Activated CD4-positive, alpha-beta T cell treated with anti-CD3 and anti-CD28 coated beads, Interleukin-2, Interleukin-6, amounts not matched to agents 100 ng/mL and 50 ng/mL, durations not matched to agents 16 hours and 8 hours (primary cell): ENCODE measurements at regions not wholly inside any gene's neighbourhood (a gene's known extent, or its start where the extent isn't known, plus 50 kb on each side); places are given as distances from the start of the nearest gene placed in this dataset.
"Not testable (repeated sequence)": the region's sequence is repeated elsewhere in the genome, so short reads cannot be mapped to it uniquely, and the experiment has no call there.

ENCODE experiments used
- DNase-seq: peaks from one replicate; pipeline ENCODE4 v3.0.0-alpha.2; 2020

DNA sequence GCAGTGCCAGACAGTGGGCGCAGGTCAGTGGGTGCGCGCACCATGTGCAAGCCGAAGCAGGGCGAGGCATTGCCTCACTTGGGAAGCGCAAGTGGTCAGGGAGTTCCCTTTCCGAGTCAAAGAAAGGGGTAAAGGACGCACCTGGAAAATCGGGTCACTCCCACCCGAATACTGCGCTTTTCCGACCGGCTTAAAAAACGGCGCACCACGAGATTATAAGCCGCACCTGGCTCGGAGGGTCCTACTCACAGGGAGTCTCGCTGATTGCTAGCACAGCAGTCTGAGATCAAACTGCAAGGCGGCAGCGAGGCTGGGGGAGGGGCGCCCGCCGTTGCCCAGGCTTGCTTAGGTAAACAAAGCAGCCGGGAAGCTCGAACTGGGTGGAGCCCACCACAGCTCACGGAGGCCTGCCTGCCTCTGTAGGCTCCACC, 77.9 kb downstream of the NR4A2 start:
- DNase-seq, result not testable (repeated sequence)

DNA sequence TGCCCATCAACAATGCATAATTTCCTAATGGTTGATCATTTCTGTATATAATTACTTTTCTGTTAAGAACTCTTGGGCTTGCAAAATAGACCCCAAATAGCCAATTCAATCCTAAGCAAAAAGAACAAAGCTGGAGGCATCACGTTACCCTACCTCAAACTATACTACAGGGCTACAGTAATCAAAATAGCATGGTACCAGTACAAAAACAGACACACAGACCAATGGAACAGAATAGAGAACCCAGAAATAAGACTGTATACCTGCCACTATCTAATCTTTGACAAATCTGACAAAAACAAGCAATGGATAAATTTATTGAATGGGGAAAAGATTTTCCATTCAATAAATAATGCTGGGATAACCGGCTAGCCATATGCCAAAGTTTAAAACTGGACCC, 78.8 kb downstream of the NR4A2 start:
- DNase-seq, result no peak

GRCh38 chr2:156242874-156243273, 89.6 kb downstream of the NR4A2 start:
- no peak for DNase-seq

DNA sequence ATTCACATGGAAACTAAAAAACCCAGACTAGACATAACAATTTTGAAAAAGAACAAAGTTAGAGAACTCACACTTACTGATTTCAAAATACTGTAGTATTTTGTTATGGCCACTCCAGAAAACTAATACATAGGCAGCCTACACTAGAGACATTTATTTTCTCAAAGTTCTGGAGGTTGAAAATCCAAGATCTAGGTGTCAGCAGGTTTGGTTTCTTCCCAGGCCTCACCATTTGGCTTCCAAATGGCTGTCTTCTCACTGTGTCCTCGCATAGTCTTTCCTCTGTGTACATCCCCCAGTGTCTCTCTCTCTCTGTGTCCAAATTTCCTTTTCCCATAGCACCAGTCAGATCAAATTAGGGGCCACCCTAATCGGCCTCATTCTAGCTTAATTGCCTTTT, 95.0 kb downstream of the NR4A2 start:
- no peak for DNase-seq

- DNase-seq, result no peak
Measured at GRCh38 chr2:156229724-156230362, 102.7 kb downstream of the NR4A2 start.

DNA sequence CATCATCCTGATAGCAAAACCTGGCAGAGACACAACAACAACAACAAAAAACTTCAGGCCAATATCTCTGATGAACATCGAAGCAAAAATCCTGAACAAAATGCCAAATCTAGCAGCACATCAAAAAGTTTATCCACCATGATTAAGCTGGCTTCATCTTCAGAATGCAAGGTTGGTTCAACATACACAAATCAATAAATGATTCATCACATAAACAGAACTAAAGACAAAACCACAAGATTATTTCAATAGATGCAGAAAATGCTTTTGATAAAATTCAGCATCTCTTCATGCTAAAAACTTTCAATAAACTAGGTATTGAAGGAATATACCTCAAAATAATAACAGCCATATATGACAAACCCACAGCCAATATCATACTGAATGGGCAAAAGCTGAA, 109.2 kb downstream of the NR4A2 start:
- not testable (repeated sequence) for DNase-seq

GRCh38 chr2:156221703-156222102, 110.8 kb downstream of the NR4A2 start:
- DNase-seq, result no peak

DNA sequence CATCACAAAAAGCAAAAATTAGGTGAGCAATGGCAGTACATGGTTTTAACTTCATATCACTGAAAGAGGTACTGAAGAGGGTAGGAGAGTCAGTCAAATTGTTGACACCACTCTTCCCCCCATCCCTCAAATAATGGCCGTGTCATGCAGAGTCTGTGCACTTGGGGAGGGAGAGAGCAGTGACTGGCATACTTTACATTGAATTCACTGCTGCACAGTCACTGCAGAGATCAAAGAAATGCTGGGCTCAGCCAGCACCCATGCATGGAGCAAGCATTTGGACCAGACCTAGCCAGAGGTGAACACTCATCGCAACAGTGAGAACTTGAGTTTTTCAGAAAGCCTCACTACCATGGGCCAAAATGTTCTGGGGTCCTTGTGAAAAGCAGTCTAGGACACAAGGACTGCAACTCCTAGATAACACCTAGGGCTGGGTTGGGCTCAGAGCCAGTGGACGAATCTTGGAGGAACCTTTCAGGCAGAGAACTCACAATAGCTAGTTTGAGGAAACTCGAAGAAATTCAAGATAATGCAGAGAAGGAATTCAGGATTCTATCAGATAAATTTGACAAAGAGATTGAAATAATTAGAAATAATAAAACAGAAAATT, 112.9 kb downstream of the NR4A2 start:
- DNase-seq, result no peak

DNA sequence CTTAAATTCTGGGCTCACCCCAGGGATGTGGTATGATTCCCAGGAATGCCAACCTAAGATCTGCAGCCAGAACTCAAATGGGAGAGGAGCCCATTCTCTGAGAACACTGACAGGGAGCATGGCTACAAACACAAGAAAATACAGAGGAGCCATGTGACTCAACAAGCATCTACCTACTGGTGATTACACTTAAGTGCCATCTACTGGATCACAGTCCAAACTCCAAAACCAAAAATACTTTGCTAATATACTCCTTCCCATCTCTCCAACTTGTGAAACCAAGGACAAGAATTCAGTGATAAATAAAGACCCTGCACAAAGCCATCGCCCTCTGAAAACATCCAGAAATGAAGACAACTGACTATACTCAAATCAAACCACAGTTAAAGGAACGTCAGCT, 116.9 kb downstream of the NR4A2 start:
- no peak for DNase-seq

GRCh38 chr2:156211318-156211717, 121.2 kb downstream of the NR4A2 start:
- no peak for DNase-seq

GRCh38 chr2:156206355-156206754, 126.2 kb downstream of the NR4A2 start:
- no peak for DNase-seq

- DNase-seq, result no peak
Measured at GRCh38 chr2:156199588-156199987, 132.9 kb downstream of the NR4A2 start.

DNA sequence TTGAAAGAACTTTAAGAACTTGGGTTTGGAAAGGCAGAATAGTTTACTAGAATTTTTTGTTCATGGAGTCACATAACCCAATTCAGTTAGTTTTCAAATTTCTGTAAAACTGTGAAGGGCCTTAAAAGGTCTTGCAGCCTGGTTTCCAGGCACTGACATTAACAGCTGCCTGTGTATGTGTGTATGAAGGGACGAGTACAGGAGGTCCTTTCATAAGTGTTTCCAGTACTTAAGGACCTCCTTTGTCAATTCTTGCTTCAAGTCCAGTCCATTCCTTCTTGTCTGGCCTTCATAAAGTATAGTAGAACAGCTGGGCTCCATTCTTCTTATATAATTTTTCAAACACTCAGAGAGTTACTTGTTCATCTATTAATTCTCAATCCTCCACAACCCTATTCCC, 136.5 kb downstream of the NR4A2 start:
- DNase-seq, result no peak

- no peak for DNase-seq
Measured at GRCh38 chr2:156192468-156192867, 140.1 kb downstream of the NR4A2 start.

GRCh38 chr2:156191527-156191926, 141.0 kb downstream of the NR4A2 start:
- DNase-seq, result no peak

DNA sequence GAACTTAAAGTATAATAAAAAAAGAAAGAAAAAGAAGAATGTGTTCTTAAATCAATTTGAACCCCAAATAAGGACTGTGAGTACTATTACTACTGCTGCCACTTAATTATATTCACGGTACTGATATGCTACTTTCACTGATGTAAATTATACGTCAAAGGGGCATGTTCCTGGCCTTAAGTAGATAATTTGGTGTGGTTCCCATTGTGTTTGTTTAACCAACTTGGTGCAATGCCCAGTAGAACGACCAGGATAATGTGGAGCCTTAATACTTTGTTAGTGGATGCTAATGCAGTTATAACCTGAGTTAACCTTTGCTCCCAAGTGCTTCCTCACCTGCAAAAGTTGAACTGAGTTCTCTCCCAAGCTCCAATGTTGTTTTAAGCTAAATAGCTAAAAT, 142.0 kb downstream of the NR4A2 start:
- no peak for DNase-seq

- no peak for DNase-seq
Measured at GRCh38 chr2:156189584-156189983, 142.9 kb downstream of the NR4A2 start.

DNA sequence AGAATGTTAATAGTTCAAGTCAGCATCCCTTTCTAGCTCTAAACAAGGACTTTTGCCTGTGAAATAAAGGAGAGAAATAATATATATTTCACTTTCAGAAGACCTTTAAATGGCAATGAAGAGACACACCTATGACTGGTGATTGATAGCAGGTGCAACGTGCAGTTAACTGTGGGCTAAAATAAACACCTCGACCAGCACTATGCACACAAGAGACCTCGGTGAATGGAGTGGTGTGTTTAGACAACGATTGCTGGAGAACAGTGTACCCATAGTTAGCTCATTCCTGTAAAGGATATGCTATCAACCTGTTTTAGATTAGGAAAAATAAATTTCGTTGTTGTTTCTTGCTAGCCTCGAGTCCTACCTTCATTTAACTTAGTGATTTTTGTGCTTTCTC, 143.4 kb downstream of the NR4A2 start:
- no peak for DNase-seq

GRCh38 chr2:156182132-156182531, 150.4 kb downstream of the NR4A2 start:
- DNase-seq, result no peak

DNA sequence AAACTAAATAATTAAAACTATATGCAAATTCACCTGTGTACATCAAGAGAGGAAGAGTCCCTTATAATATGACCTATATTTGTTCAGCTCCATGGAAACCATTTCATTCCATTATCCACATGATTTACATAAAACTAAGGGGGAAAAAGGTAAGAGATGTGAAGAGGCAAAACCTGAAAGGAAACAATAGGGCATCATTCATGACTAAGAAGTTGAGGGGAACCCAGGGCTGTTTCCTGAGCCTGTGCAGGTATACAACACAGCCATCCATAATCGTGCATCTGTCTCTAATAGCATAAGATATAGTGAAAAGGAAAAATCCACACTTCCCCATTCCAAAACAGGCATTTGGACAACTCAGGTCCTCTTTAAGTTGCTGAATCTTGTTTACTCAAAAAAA, 151.3 kb downstream of the NR4A2 start:
- no peak for DNase-seq

DNA sequence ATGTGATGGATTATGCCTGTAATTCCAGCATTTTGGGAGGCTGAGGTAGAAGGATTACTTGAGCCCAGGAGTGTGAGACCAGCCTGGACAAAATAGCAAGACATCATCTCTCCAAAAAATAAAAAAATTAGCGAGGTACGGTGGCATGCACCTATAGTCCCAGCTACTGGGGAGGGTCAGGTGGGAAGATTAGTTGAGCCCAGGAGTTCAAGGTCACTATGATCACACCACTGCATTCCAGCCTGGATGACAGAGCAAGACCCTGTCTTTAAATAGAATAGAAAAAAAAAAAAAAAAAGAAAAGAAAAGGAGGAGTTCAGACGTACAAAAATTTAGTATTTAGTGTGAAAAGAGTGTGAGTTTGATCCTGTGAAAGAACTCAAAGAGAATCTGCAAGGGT, 154.9 kb downstream of the NR4A2 start:
- no peak for DNase-seq

DNA sequence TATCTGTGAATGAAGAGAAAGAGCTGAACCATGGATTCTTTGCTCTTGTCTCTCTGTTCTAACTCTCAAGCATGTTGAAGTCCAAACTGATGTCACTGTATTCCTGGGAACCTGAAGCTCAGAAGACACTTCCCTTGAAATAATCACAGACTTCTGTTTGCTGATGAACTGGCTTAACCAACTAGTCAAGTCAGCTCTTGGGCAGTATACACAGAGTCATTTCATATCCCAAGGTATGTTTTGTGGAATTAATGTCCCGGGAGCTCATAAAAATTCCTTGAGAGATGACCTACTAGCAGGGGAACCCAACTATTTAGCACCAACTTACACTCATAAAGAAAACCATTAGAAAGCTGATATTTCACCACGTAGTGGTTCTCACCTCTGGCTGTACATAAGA, 156.6 kb downstream of the NR4A2 start:
- DNase-seq, result no peak

DNA sequence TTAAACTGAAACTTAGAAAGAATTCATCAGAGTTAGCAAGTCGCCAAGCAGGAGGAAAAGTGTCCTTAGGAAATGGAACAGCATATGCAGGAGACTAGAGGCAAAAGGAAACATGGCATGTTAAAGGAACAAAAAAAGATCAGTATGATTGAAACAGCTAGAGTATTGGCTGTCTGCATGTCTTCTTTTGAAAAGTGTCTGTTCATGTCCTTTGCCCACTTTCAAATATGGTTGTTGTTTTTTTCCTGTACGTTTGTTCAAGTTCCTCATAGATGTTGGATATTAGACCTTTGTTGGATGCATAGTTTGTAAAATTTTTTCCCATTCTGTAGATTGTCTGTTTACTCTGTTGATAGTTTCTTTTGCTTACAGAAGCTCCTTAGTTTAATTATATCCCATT, 161.6 kb downstream of the NR4A2 start:
- no peak for DNase-seq

GRCh38 chr2:156165742-156166141, 166.8 kb downstream of the NR4A2 start:
- no peak for DNase-seq

DNA sequence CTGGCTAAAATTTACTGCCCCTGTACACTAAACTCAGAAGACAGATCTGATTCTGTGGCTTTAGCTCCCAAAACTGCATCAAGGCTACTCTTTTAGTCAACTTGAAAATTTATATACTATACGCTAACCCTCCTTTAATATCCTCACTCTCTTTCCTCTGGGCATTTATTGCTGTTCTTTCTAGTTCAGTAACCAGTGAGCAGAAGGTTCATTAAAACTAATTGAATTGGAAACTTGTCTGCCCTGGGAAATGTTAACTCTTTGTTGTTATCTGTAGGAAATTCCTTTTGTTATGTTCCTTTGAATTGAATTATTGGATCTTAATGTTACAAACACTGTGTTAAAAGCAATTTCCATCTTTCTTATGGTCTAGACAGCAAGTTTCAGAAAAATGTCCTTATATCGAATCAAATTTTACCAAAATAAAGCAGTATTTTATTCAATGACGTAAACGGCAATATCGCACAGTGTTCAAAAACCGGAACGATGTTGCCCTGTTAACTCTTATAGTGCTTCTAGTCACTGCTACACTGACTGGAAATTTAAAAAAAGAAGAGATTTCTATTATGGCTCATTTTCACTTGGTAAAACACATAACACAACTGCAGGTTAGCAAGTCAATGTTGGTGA, 168.3 kb downstream of the NR4A2 start:
- no peak for DNase-seq
